Adrenal gland (tissue), 5 donors: ENCODE measurements at regions not wholly inside any gene's neighbourhood (a gene's known extent, or its start where the extent isn't known, plus 50 kb on each side); places are given as distances from the start of the nearest gene placed in this dataset.

Source experiments
- CTCF ChIP-seq, 6 experiments: fragments of 450-650 bp in 4 of 6; fragments of 200-600 bp in 2 of 6; sonication (generic) in 1 of 6; IDR thresholded peaks; 1 replicate in 5 of 6; 2 replicates in 1 of 6; pipeline versions ENCODE4 v1.5.1 to v1.8.0; 2016 to 2021; ENCODE audit warnings: antibody characterized with exemption in 6 of 6, mild to moderate bottlenecking in 2 of 6, moderate library complexity in 1 of 6
- POLR2A ChIP-seq, 2 donors: fragments of 450-650 bp; IDR thresholded peaks; one replicate each; pipeline ENCODE4 v1.6.1; 2017; ENCODE audit warnings: antibody characterized with exemption in 2 of 2, mild to moderate bottlenecking in 2 of 2, moderate library complexity in 1 of 2
- donor health status: DM: no; HTN: no; CAD: no.

- TF ChIP-seq CTCF (IDR thresholded peaks at IDR 0.05): no peak
- TF ChIP-seq POLR2A (IDR thresholded peaks at IDR 0.05): no peak
Measured at GRCh38 chr10:131580076-131580652, 268.6 kb upstream of the TCERG1L start.
